T-helper 2 cell treated with Interferon-gamma antibody and Interleukin-4, amounts not matched to agents 5 μg/mL and 100 μg/mL, for 36 hours (primary cell): ENCODE measurements at regions not wholly inside any gene's neighbourhood (a gene's known extent, or its start where the extent isn't known, plus 50 kb on each side); places are given as distances from the start of the nearest gene placed in this dataset.

Source experiments
- DNase-seq: peaks from one replicate; pipeline ENCODE4 v3.0.0; 2021; ENCODE audit warnings: low spot score
- H3K27ac Mint-ChIP-seq: one replicate; pipeline ENCODE4 v1.8.0; 2021; ENCODE audit warnings: mild to moderate bottlenecking, mixed read lengths
- H3K27me3 Mint-ChIP-seq: one replicate; pipeline ENCODE4 v1.8.0; 2021; ENCODE audit warnings: low read depth, mixed read lengths
- H3K36me3 Mint-ChIP-seq: one replicate; pipeline ENCODE4 v1.8.0; 2021; ENCODE audit warnings: low read depth, mixed read lengths
- H3K4me1 Mint-ChIP-seq: one replicate; pipeline ENCODE4 v1.8.0; 2021; ENCODE audit warnings: low read depth, mixed read lengths
- H3K4me3 Mint-ChIP-seq: one replicate; pipeline ENCODE4 v1.8.0; 2022; ENCODE audit warnings: mild to moderate bottlenecking, moderate library complexity, mixed read lengths
- H3K9me3 Mint-ChIP-seq: one replicate; pipeline ENCODE4 v1.8.0; 2021; ENCODE audit warnings: mixed read lengths

GRCh38 chrX:148337873-148338272 lies 162.5 kb upstream of the AFF2 start:
- Mint-ChIP-seq H3K4me3 (no peak overlapping the region), H3K27me3 (no peaks in the 10 kb centered on the region), H3K27ac (no peak overlapping the region), H3K9me3 (peaks cover 15% of the 10 kb centered on the region), H3K4me1 (peaks cover 29% of the 10 kb centered on the region), H3K36me3 (peaks cover 3% of the 10 kb centered on the region)
- DNase-seq = no peak

GRCh38 chrX:148354916-148355315 lies 145.5 kb upstream of the AFF2 start:
- no peaks in the 10 kb centered on the region for H3K4me1 Mint-ChIP-seq
- no peaks in the 10 kb centered on the region for H3K9me3 Mint-ChIP-seq
- no peak for DNase-seq
- H3K36me3 Mint-ChIP-seq = no peaks in the 10 kb centered on the region
- H3K27me3 Mint-ChIP-seq = no peaks in the 10 kb centered on the region
- H3K4me3 Mint-ChIP-seq = no peak overlapping the region
- no peak overlapping the region for H3K27ac Mint-ChIP-seq

GRCh38 chrX:148361641-148362040 lies 138.8 kb upstream of the AFF2 start:
- H3K27ac Mint-ChIP-seq = no peak overlapping the region

DNA sequence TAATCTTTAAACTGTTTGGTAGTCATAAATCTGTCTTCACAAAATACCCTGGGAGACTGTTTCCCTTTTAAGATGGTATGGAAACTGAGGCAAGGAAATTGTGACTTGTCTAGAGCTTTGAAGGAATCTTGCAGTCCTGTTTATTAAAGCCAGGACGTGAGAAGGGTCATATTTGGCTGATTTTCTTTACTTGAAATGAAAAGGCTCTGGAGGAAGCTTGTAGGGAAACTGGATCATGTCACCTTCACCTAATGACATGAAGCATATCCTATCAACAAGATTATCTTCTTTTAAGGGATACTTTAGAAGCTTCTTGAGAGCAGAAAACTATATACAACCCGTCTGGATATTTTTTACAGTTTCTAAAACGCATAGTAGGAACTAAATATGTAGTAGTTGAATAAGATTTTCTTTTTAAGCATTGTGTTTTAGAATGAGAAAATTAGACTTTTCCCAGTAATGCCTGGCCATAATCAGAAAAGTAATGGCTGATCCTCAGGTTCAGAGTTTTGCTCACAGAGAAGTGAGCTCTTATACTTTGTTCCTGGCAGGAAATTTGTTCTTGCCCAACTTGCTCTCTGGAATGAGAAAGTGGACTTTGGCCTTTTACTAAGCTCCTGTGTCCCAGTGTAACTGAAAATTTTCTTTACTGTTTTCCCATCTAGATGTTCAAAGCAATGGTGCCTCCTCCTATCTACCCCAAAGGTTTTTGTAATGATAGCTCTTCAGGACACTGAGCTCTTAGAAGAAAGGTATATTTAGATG lies 136.8 kb upstream of the AFF2 start:
- Mint-ChIP-seq H3K36me3 (no peaks in the 10 kb centered on the region), H3K27ac (no peak overlapping the region), H3K27me3 (no peaks in the 10 kb centered on the region), H3K4me1 (no peaks in the 10 kb centered on the region), H3K9me3 (peaks cover 3% of the 10 kb centered on the region), H3K4me3 (no peak overlapping the region)
- no peak for DNase-seq

More at GRCh38 chrX:148361641-148362040, 138.8 kb upstream of the AFF2 start:
- Mint-ChIP-seq H3K36me3 (no peaks in the 10 kb centered on the region), H3K27me3 (no peaks in the 10 kb centered on the region), H3K4me1 (no peaks in the 10 kb centered on the region), H3K4me3 (no peak overlapping the region), H3K9me3 (no peaks in the 10 kb centered on the region)
- DNase-seq = no peak

- Mint-ChIP-seq H3K9me3 (peaks cover 3% of the 10 kb centered on the region), H3K4me3 (no peak overlapping the region), H3K27me3 (no peaks in the 10 kb centered on the region), H3K4me1 (no peaks in the 10 kb centered on the region), H3K27ac (no peak overlapping the region), H3K36me3 (no peaks in the 10 kb centered on the region)
- no peak for DNase-seq
These were observed 135.2 kb upstream of the AFF2 start for GRCh38 chrX:148365233-148365632.

DNA sequence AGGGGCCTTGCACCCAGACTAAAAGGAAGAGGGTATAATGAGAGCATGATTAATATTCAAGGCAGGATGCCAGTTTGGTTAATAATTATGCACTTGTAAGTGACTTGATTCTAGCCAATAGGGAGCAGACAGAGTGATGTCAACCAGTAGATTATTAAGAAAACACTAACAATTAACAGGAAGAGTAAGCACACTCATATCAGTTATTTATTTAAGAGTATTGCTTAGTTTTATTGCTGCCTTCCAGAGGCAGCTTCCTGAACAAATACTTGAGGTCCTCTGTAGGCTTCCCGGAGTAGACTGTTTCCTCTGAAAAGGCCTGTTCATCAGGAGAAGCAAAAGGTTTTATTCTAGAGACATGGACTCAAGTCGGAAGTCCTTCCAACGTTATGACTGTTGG lies 129.1 kb upstream of the AFF2 start:
- Mint-ChIP-seq H3K4me3 (no peak overlapping the region), H3K27ac (no peak overlapping the region), H3K36me3 (no peaks in the 10 kb centered on the region), H3K4me1 (no peaks in the 10 kb centered on the region), H3K27me3 (no peaks in the 10 kb centered on the region), H3K9me3 (peaks cover 8% of the 10 kb centered on the region)
- DNase-seq = no peak

DNA sequence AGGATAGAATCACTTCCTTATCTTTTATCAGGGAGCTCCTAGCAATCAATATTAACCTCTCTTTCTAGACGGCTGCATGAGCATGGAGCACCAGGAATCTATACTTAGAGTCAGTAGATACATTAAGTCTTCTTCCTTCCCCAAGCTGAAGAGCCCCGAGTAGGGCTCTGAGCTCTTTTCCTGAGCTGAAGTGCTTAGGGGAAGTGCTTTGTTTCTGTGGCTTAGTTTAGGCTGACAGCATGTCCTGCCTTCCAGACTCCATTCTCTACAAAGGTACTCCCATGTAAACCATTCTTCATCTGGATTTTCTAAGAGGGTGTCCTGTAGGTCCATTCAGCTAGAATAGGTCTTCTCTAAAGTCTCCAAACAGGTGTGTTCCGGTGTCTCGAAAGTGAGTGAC lies 127.5 kb upstream of the AFF2 start:
- no peaks in the 10 kb centered on the region for H3K4me1 Mint-ChIP-seq
- no peak overlapping the region for H3K27ac Mint-ChIP-seq
- peaks cover 7% of the 10 kb centered on the region for H3K9me3 Mint-ChIP-seq
- no peak for DNase-seq
- no peaks in the 10 kb centered on the region for H3K36me3 Mint-ChIP-seq
- H3K27me3 Mint-ChIP-seq = no peaks in the 10 kb centered on the region
- no peak overlapping the region for H3K4me3 Mint-ChIP-seq

DNA sequence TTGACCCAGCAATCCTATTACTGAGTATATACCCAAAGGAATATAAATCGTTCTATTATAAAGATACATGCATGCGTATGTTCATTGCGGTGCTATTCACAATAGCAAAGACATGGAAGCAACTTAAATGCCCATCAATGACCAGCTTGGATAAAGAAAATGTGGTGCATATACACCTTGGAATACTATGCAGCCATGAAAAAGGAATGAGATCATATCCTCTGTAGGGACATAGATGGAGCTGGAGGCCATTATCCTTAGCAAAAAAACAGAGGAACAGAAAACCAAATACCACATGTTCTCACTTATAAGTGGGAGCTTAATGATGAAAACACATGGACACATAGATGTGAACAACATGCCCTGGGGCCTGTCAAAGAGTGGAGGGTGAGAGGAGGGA lies 124.1 kb upstream of the AFF2 start:
- H3K27ac Mint-ChIP-seq = no peak overlapping the region
- peaks cover 15% of the 10 kb centered on the region for H3K4me1 Mint-ChIP-seq
- peaks cover 7% of the 10 kb centered on the region for H3K9me3 Mint-ChIP-seq
- no peaks in the 10 kb centered on the region for H3K36me3 Mint-ChIP-seq
- H3K4me3 Mint-ChIP-seq = no peak overlapping the region
- H3K27me3 Mint-ChIP-seq = no peaks in the 10 kb centered on the region
- DNase-seq = no peak

DNA sequence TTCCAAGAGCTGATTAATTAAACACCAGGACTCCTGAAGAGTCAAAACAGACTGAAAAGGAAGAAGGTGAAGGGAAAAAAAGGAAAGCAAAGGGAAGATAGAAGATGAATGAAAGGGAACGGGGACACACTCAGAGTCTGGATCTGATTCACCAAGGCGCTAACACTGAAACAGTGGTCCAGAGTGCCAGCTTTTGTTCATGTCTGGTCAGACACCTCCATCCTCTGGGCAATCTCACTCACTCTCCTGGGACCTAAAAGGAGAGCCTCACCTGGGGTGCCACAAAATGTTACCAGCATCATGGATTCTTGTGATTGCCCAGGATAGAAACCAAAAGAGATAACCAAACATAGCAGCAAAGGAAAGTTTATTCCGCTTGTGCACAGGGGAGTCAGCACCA lies 120.3 kb upstream of the AFF2 start:
- no peaks in the 10 kb centered on the region for H3K27me3 Mint-ChIP-seq
- peak overlapping the region; percentile 89 for H3K27ac Mint-ChIP-seq
- peaks cover 22% of the 10 kb centered on the region for H3K4me1 Mint-ChIP-seq
- DNase-seq = no peak
- peak overlapping the region; percentile 77 for H3K4me3 Mint-ChIP-seq
- H3K9me3 Mint-ChIP-seq = peaks cover 3% of the 10 kb centered on the region
- H3K36me3 Mint-ChIP-seq = no peaks in the 10 kb centered on the region

DNA sequence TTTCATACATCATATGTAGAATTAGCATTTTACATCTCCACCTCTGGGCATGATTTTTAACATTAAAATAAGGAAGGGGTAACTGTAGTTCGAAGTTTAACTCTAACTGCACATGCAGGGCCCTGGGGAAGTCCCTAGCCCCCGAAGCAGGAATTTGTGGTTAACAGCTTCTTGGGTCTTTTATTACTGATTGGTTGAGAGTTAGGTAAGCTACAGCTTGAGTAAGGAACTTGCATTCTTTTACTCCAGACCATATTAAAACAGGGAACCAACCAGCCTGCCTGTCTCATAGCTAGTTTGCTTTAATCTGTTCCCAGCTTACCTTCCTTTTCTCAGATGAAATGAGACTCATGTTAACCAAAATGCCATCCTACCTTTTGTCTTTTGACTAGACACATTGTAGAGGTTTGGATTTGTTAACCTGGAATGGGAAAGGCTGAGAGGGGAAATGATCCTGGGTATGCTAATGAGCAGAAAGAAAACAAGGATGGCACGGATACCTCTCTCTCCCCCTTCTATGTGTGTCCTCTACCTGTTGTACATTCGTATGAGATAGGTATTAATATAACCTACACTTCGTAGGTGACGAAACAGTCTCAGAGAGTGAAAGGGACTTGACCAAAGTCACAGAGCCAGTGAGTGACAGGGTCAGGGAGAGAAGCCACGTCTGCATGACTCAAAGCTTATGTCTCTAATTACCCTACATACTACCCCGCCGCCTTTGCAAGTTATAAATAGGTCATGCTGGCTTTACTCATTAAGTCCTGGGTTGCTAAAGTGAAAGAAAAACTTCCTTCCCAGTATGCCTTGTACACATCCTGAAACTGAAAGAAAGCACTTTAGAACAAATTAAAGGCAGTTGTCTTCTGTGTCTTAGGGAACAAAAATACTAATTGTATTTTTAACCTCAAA lies 119.5 kb upstream of the AFF2 start:
- Mint-ChIP-seq H3K27me3 (no peaks in the 10 kb centered on the region), H3K9me3 (peaks cover 3% of the 10 kb centered on the region), H3K4me1 (peaks cover 22% of the 10 kb centered on the region), H3K36me3 (no peaks in the 10 kb centered on the region), H3K4me3 (peak overlapping the region; percentile 77), H3K27ac (peak overlapping the region; percentile 89)
- peak; percentile 55 for DNase-seq

DNA sequence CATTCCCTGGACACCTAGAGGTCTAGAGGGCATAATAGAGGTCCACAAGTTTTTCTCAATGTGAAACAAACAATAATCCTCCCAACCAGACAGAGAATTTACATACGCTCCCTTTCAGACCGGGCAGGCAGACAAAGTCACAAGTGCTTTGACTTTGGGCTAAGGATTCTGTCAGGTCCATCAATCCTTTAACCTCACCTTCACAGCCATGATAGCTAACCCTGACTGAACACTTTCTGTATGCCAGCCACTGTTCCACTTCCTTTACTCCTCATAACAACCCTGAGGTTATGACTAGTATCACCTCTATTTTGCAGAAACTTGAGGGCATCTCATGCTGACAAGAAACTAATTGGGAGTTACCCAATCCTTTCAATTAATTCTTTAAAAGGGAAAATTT lies 118.8 kb upstream of the AFF2 start:
- peak overlapping the region; percentile 89 for H3K27ac Mint-ChIP-seq
- no peaks in the 10 kb centered on the region for H3K27me3 Mint-ChIP-seq
- no peaks in the 10 kb centered on the region for H3K9me3 Mint-ChIP-seq
- no peak for DNase-seq
- H3K4me1 Mint-ChIP-seq = peaks cover 22% of the 10 kb centered on the region
- H3K4me3 Mint-ChIP-seq = peak overlapping the region; percentile 77
- no peaks in the 10 kb centered on the region for H3K36me3 Mint-ChIP-seq

- Mint-ChIP-seq H3K4me1 (peaks cover 22% of the 10 kb centered on the region), H3K36me3 (no peaks in the 10 kb centered on the region), H3K27ac (no peak overlapping the region), H3K27me3 (no peaks in the 10 kb centered on the region), H3K4me3 (no peak overlapping the region), H3K9me3 (no peaks in the 10 kb centered on the region)
- no peak for DNase-seq
These were observed 117.4 kb upstream of the AFF2 start for GRCh38 chrX:148382983-148383382.

DNA sequence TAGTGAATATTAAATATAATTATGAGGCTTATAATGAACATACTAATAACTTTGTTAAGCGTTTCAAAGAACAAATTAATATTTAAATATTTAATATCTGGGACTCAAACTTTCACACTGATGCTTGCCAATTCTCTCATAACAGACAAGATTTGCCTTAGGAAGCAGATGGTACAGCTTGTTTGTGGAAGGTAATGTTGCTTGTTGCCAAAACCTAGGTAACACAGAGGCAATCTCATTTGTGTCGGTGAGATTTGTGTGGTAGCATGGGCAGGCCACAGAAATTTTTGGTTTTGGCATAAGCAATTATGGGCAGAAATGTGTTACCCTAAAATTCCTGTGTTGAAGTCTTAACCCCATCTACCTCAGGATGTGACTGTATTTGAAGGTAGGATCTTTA lies 114.9 kb upstream of the AFF2 start:
- Mint-ChIP-seq H3K4me1 (peaks cover 16% of the 10 kb centered on the region), H3K27ac (no peak overlapping the region), H3K36me3 (no peaks in the 10 kb centered on the region), H3K9me3 (peaks cover 5% of the 10 kb centered on the region), H3K4me3 (no peak overlapping the region), H3K27me3 (no peaks in the 10 kb centered on the region)
- no peak for DNase-seq

GRCh38 chrX:148389629-148390028 lies 110.8 kb upstream of the AFF2 start:
- Mint-ChIP-seq H3K36me3 (no peaks in the 10 kb centered on the region), H3K27me3 (no peaks in the 10 kb centered on the region), H3K4me3 (no peak overlapping the region), H3K9me3 (peaks cover 5% of the 10 kb centered on the region), H3K27ac (no peak overlapping the region), H3K4me1 (peaks cover 2% of the 10 kb centered on the region)
- no peak for DNase-seq
